HCT116 (cell line): ENCODE measurements at regions not wholly inside any gene's neighbourhood (a gene's known extent, or its start where the extent isn't known, plus 50 kb on each side); places are given as distances from the start of the nearest gene placed in this dataset.

Source experiments
- CEBPB ChIP-seq: IDR thresholded peaks from 2 replicates; pipeline ENCODE4 v1.6.1; 2012; ENCODE audit warnings: low read depth
- CTCF ChIP-seq, 3 experiments: fragments of 200-600 bp in 1 of 3; sonication (generic) in 1 of 3; IDR thresholded peaks in 2 of 3; conservative IDR thresholded peaks in 1 of 3; 2 replicates each; pipeline ENCODE4 v1.5.1; 2012 to 2017; ENCODE audit warnings: low read depth in 2 of 3, low read length in 2 of 3, antibody characterized with exemption in 1 of 3, borderline replicate concordance in 1 of 3, control low read depth in 1 of 3, mild to moderate bottlenecking in 1 of 3, mixed read lengths in 1 of 3, mixed run types in 1 of 3, moderate library complexity in 1 of 3; ENCODE audit not compliant: insufficient read depth in 1 of 3
- EZH2phosphoT487 ChIP-seq: fragments of 200-600 bp; IDR thresholded peaks from 2 replicates; pipeline ENCODE4 v1.6.1; 2018; ENCODE audit warnings: antibody characterized with exemption, borderline replicate concordance
- JUND ChIP-seq: IDR thresholded peaks from 2 replicates; pipeline ENCODE4 v1.6.1; 2012
- POLR2A ChIP-seq: IDR thresholded peaks from 2 replicates; pipeline ENCODE4 v1.7.0; 2011; ENCODE audit warnings: borderline replicate concordance; ENCODE audit not compliant: insufficient read depth, insufficient read length; ENCODE audit errors: extremely low read depth
- POLR2AphosphoS5 ChIP-seq: IDR thresholded peaks from 2 replicates; pipeline ENCODE4 v1.6.1; 2011; ENCODE audit warnings: mild to moderate bottlenecking, low read depth, low read length, moderate library complexity
- SP1 ChIP-seq: IDR thresholded peaks from 2 replicates; pipeline ENCODE4 v1.6.1; 2012; ENCODE audit warnings: low read depth
- YY1 ChIP-seq: IDR thresholded peaks from 2 replicates; pipeline ENCODE4 v1.6.1; 2011; ENCODE audit warnings: low read length, low read depth, moderate library complexity, mild to moderate bottlenecking; ENCODE audit not compliant: insufficient replicate concordance; ENCODE audit errors: extremely low read depth
- ZBTB33 ChIP-seq: IDR thresholded peaks from 2 replicates; pipeline ENCODE4 v1.6.1; 2011; ENCODE audit warnings: mild to moderate bottlenecking, low read length, moderate library complexity; ENCODE audit not compliant: insufficient replicate concordance; ENCODE audit errors: extremely low read depth
- ZNF274 ChIP-seq: fragments of 200-500 bp; sonication (Bioruptor generic); IDR thresholded peaks from 2 replicates; pipeline ENCODE4 v1.6.1; 2014; ENCODE audit warnings: mild to moderate bottlenecking, low read depth, low read length, inconsistent platforms
- TF ChIP-seq, protein P1 (sequence below): IDR thresholded peaks from 2 replicates; pipeline ENCODE4 v1.6.1; 2012

DNA sequence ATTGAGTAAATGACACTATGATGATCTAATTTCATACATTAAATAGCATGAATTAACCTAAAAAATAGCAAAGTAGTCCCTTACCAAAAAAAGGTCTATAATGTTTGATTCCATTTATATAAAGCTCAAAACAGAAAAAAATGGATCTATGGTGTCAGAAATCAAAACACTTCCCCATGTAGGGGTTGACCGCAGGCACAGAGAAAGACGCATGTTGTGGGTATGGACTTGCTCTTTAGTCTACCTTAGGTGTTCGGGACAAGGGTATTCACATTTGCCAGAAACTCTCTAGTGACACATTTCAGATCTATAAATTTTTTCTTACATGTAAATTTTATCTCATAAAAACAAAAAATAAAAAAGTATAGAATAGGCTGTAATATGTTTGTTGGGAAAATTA, 1262.9 kb downstream of the TMEM121 start:
- TF ChIP-seq, protein P1, sequence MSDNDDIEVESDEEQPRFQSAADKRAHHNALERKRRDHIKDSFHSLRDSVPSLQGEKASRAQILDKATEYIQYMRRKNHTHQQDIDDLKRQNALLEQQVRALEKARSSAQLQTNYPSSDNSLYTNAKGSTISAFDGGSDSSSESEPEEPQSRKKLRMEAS: no peak
- TF ChIP-seq POLR2A (no peak), CTCF (IDR thresholded peaks at IDR 0.05 in 2 of 3, conservative IDR thresholded peaks at IDR 0.05 in 1 of 3; ENCODE audit: borderline replicate concordance in 1 of 3, insufficient read depth in 1 of 3, low read depth in 2 of 3, low read length in 2 of 3) (no peak), CEBPB (no peak), POLR2AphosphoS5 (no peak), SP1 (no peak), JUND (no peak), EZH2phosphoT487 (no peak), ZNF274 (no peak), YY1 (no peak), ZBTB33 (no peak)
